GM12878 (cell line): ENCODE measurements at regions not wholly inside any gene's neighbourhood (a gene's known extent, or its start where the extent isn't known, plus 50 kb on each side); places are given as distances from the start of the nearest gene placed in this dataset.

ENCODE experiments used
- ATAC-seq: fragments of 200-7000 bp; cut with Tn5 transposase; 3 replicates; pipeline ENCODE4 v1.9.1; 2020; ENCODE audit warnings: mild to moderate bottlenecking, moderate library complexity
- BruUV-seq: library from RNA; stranded (reverse); fragments of 400-500 nt; replicated peaks from 2 replicates; lab custom pipeline; 2021; lab: Mats Ljungman, UMichigan
- CTCF ChIA-PET: fragments of 300-600 bp; sonication (Branson Sonifier 250); formaldehyde crosslinking; extraction: SDS; loops from one replicate; lab custom pipeline; 2021; ENCODE audit warnings: inconsistent platforms; lab: Yijun Ruan, JAX
- POLR2A ChIA-PET: fragments of 350-600 bp; formaldehyde crosslinking; extraction: SDS; loops from one replicate; lab custom pipeline; 2021; ENCODE audit warnings: inconsistent platforms; lab: Charles Lee
- RAD21 ChIA-PET: fragments of 300-600 bp; sonication (Branson Sonifier 250); formaldehyde crosslinking; loops from one replicate; lab custom pipeline; 2023; ENCODE audit warnings: antibody characterized with exemption; ENCODE audit not compliant: unreplicated experiment; lab: Charles Lee
- SMC1A ChIA-PET: fragments of 300-600 bp; sonication (Branson Sonifier 250); formaldehyde crosslinking; loops from one replicate; lab custom pipeline; 2023; ENCODE audit not compliant: unreplicated experiment, uncharacterized antibody; lab: Charles Lee
- DNase-seq: peaks from one replicate; pipeline ENCODE4 v3.0.0-alpha.2; 2011; ENCODE audit warnings: low read depth, low spot score
- FAIRE-seq: peaks from 3 replicates; lab custom pipeline; 2011; peaks lifted over from hg19 to GRCh38; lab: Jason Lieb, UNC
- H2AFZ ChIP-seq: 2 replicates; pipeline ENCODE4 v1.6.0; 2011; ENCODE audit warnings: low read depth, low read length, control low read depth; ENCODE audit not compliant: control insufficient read depth
- H3K27ac ChIP-seq: 2 replicates; pipeline ENCODE4 v1.5.1; 2011; ENCODE audit warnings: control low read depth; ENCODE audit not compliant: control insufficient read depth, insufficient read depth
- H3K27me3 ChIP-seq, 2 experiments: replicated peaks in 1 of 2; 2 replicates each; pipeline versions ENCODE4 v1.6.0 to v1.6.1; 2011; ENCODE audit warnings: low read length in 1 of 2; ENCODE audit not compliant: control insufficient read depth in 2 of 2, insufficient read depth in 2 of 2
- H3K36me3 ChIP-seq, 2 experiments: 2 replicates each; pipeline ENCODE4 v1.5.1; 2011; ENCODE audit warnings: low read length in 1 of 2; ENCODE audit not compliant: control insufficient read depth in 2 of 2, insufficient read depth in 2 of 2
- H3K4me1 ChIP-seq: 2 replicates; pipeline ENCODE4 v1.6.1; 2011; ENCODE audit warnings: mild to moderate bottlenecking, low read length, moderate library complexity, mixed read lengths; ENCODE audit not compliant: control insufficient read depth, insufficient read depth
- H3K4me2 ChIP-seq: 2 replicates; pipeline ENCODE4 v1.6.0; 2011; ENCODE audit warnings: control low read depth; ENCODE audit not compliant: control insufficient read depth, insufficient read depth
- H3K4me3 ChIP-seq: fragments of 200-600 bp; sonication (generic); 2 replicates; pipeline ENCODE4 v1.5.1; 2016
- H3K79me2 ChIP-seq: 2 replicates; pipeline ENCODE4 v1.6.0; 2011; ENCODE audit warnings: low read length; ENCODE audit not compliant: control insufficient read depth, insufficient read depth
- H3K9ac ChIP-seq: 2 replicates; pipeline ENCODE4 v1.8.0; 2011; ENCODE audit warnings: low read length, control low read depth, mixed read lengths; ENCODE audit not compliant: control insufficient read depth, insufficient read depth
- H3K9me3 ChIP-seq: replicated peaks from 3 replicates; pipeline ENCODE4 v1.5.1; 2011; ENCODE audit warnings: mild to moderate bottlenecking, low read length; ENCODE audit not compliant: control insufficient read depth, insufficient read depth
- H4K20me1 ChIP-seq: 2 replicates; pipeline ENCODE4 v1.6.0; 2011; ENCODE audit not compliant: control insufficient read depth, insufficient read depth
- ETV6 ChIP-seq, 2 experiments: fragments of 450-650 bp in 1 of 2; IDR thresholded peaks in 1 of 2; conservative IDR thresholded peaks in 1 of 2; 2 replicates each; pipeline ENCODE4 v1.6.1; 2014; ENCODE audit warnings: antibody characterized with exemption in 1 of 2, borderline replicate concordance in 1 of 2, low read depth in 1 of 2, mild to moderate bottlenecking in 1 of 2, moderate library complexity in 1 of 2
- JUND ChIP-seq: IDR thresholded peaks from 2 replicates; pipeline ENCODE4 v1.6.1; 2012; ENCODE audit warnings: low read depth, mild to moderate bottlenecking, low read length, improper control_type of control experiment, moderate library complexity
- KDM1A ChIP-seq: fragments of 200-600 bp; sonication (generic); IDR thresholded peaks from 2 replicates; pipeline ENCODE4 v1.6.1; 2016; ENCODE audit warnings: borderline replicate concordance
- NFYA ChIP-seq: IDR thresholded peaks from 2 replicates; pipeline ENCODE4 v1.6.1; 2011; ENCODE audit warnings: low read depth, mild to moderate bottlenecking, low read length, improper control_type of control experiment, borderline replicate concordance
- NR2F1 ChIP-seq: fragments of 450-650 bp; conservative IDR thresholded peaks from 2 replicates; pipeline ENCODE4 v1.6.1; 2017; ENCODE audit warnings: mild to moderate bottlenecking
- PAX5 ChIP-seq: IDR thresholded peaks from 2 replicates; pipeline ENCODE4 v1.6.1; 2011; ENCODE audit warnings: low read depth, low read length, borderline replicate concordance
- PAX8 ChIP-seq: fragments of 450-650 bp; IDR thresholded peaks from 2 replicates; pipeline ENCODE4 v1.6.1; 2017; ENCODE audit warnings: mild to moderate bottlenecking, moderate library complexity
- POLR2AphosphoS2 ChIP-seq: IDR thresholded peaks from 2 replicates; pipeline ENCODE4 v1.6.1; 2011; ENCODE audit warnings: low read depth, mild to moderate bottlenecking, low read length, improper control_type of control experiment, moderate library complexity
- RAD51 ChIP-seq: fragments of 450-650 bp; IDR thresholded peaks from 2 replicates; pipeline ENCODE4 v1.6.1; 2016; ENCODE audit warnings: moderate library complexity, mild to moderate bottlenecking, inconsistent platforms
- RELA ChIP-seq: fragments of 450-650 bp; IDR thresholded peaks from 2 replicates; pipeline ENCODE4 v1.8.0; 2014; ENCODE audit warnings: borderline replicate concordance; ENCODE audit not compliant: partially characterized antibody
- SMAD5 ChIP-seq: IDR thresholded peaks from 2 replicates; pipeline ENCODE4 v1.6.1; 2016; ENCODE audit warnings: antibody characterized with exemption, low read depth
- SREBF2 ChIP-seq: IDR thresholded peaks from 2 replicates; pipeline ENCODE4 v1.6.1; 2012; ENCODE audit warnings: mild to moderate bottlenecking, low read length
- SUPT20H ChIP-seq: IDR thresholded peaks from 2 replicates; pipeline ENCODE4 v1.6.1; 2011; ENCODE audit warnings: low read depth, mild to moderate bottlenecking, low read length, moderate library complexity, borderline replicate concordance; ENCODE audit not compliant: control insufficient read depth
- TAF1 ChIP-seq: IDR thresholded peaks from 2 replicates; pipeline ENCODE4 v1.6.1; 2011; ENCODE audit warnings: mild to moderate bottlenecking, low read depth, low read length, borderline replicate concordance
- ZZZ3 ChIP-seq: IDR thresholded peaks from 2 replicates; pipeline ENCODE4 v1.6.1; 2011; ENCODE audit warnings: low read depth; ENCODE audit not compliant: control insufficient read depth, insufficient read length
- WGBS: methylation state at CpG from one replicate; pipeline ENCODE4 v1.1.6; 2016; ENCODE audit warnings: low lambda C conversion rate; ENCODE audit not compliant: insufficient replicate concordance, insufficient coverage; ENCODE audit errors: missing lambda C conversion rate; 5-methylcytosine and 5-hydroxymethylcytosine counted together
- in situ Hi-C: fragments of 300-500 bp; cut with MboI; formaldehyde crosslinking; loops from 9 replicates; pipeline ENCODE4 v1.14.3; 2018; ENCODE audit warnings: mixed read lengths
- intact Hi-C: fragments of 100-400 bp; cut with micrococcal nuclease; formaldehyde crosslinking; loops from one replicate; pipeline ENCODE4 v1.14.2; 2022; ENCODE audit not compliant: unreplicated experiment
- TF ChIP-seq, protein P1 (sequence below): fragments of 450-650 bp; IDR thresholded peaks from 2 replicates; pipeline ENCODE4 v1.6.1; 2017; ENCODE audit warnings: antibody characterized with exemption, mild to moderate bottlenecking, moderate library complexity
- TF ChIP-seq, protein P2 (sequence below): IDR thresholded peaks from 2 replicates; pipeline ENCODE4 v1.6.1; 2012; ENCODE audit warnings: low read length, inconsistent platforms
- TF ChIP-seq, protein P3 (sequence below): fragments of 450-650 bp; IDR thresholded peaks from 2 replicates; pipeline ENCODE4 v1.6.1; 2016; ENCODE audit warnings: mild to moderate bottlenecking

- TF ChIP-seq, protein P1, sequence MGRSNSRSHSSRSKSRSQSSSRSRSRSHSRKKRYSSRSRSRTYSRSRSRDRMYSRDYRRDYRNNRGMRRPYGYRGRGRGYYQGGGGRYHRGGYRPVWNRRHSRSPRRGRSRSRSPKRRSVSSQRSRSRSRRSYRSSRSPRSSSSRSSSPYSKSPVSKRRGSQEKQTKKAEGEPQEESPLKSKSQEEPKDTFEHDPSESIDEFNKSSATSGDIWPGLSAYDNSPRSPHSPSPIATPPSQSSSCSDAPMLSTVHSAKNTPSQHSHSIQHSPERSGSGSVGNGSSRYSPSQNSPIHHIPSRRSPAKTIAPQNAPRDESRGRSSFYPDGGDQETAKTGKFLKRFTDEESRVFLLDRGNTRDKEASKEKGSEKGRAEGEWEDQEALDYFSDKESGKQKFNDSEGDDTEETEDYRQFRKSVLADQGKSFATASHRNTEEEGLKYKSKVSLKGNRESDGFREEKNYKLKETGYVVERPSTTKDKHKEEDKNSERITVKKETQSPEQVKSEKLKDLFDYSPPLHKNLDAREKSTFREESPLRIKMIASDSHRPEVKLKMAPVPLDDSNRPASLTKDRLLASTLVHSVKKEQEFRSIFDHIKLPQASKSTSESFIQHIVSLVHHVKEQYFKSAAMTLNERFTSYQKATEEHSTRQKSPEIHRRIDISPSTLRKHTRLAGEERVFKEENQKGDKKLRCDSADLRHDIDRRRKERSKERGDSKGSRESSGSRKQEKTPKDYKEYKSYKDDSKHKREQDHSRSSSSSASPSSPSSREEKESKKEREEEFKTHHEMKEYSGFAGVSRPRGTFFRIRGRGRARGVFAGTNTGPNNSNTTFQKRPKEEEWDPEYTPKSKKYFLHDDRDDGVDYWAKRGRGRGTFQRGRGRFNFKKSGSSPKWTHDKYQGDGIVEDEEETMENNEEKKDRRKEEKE = no peak
- TF ChIP-seq PAX8 (no peak), JUND (no peak)
Observed at GRCh38 chr19:30741566-30741965, 369.4 kb downstream of the ZNF536 start (continued).

DNA sequence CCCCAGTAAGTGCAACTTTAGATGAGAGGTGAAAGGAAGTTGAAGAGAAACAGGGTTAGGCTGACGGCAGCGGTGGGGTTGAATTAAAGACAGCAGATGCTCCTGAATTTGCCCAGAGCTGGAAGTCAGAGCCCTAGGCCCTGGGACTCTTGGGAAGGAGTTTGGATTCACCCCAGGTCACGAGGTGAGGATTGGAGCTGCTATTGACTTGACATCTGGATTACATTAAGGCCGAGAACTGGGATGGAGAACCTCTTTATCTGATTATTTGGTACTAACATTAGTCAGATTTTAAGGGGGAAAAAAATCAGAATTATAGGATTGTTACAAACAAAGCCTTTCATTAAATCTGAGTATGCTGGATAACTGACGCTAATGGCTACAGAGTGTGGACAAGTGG lies 367.2 kb downstream of the ZNF536 start:
- POLR2A ChIA-PET = no interaction called here
- no peak for FAIRE-seq
- TF ChIP-seq JUND (no peak), SREBF2 (no peak), ETV6 (conservative IDR thresholded peaks at IDR 0.05 in 1 of 2, IDR thresholded peaks at IDR 0.05 in 1 of 2; ENCODE audit: borderline replicate concordance in 1 of 2, low read depth in 1 of 2) (no peak), RELA (no peak), SMAD5 (no peak), ZZZ3 (no peak), TAF1 (no peak), SUPT20H (no peak), PAX5 (no peak), POLR2AphosphoS2 (no peak), NFYA (no peak), NR2F1 (no peak), RAD51 (no peak), KDM1A (no peak)
- TF ChIP-seq, protein P2, sequence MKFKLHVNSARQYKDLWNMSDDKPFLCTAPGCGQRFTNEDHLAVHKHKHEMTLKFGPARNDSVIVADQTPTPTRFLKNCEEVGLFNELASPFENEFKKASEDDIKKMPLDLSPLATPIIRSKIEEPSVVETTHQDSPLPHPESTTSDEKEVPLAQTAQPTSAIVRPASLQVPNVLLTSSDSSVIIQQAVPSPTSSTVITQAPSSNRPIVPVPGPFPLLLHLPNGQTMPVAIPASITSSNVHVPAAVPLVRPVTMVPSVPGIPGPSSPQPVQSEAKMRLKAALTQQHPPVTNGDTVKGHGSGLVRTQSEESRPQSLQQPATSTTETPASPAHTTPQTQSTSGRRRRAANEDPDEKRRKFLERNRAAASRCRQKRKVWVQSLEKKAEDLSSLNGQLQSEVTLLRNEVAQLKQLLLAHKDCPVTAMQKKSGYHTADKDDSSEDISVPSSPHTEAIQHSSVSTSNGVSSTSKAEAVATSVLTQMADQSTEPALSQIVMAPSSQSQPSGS = no peak
- TF ChIP-seq, protein P3, sequence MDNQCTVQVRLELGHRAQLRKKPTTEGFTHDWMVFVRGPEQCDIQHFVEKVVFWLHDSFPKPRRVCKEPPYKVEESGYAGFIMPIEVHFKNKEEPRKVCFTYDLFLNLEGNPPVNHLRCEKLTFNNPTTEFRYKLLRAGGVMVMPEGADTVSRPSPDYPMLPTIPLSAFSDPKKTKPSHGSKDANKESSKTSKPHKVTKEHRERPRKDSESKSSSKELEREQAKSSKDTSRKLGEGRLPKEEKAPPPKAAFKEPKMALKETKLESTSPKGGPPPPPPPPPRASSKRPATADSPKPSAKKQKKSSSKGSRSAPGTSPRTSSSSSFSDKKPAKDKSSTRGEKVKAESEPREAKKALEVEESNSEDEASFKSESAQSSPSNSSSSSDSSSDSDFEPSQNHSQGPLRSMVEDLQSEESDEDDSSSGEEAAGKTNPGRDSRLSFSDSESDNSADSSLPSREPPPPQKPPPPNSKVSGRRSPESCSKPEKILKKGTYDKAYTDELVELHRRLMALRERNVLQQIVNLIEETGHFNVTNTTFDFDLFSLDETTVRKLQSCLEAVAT = no peak

More for the DNA sequence above, 367.2 kb downstream of the ZNF536 start:
- H3K36me3 ChIP-seq = no peaks in the 10 kb centered on the region
- H3K27me3 ChIP-seq = no peaks in the 10 kb centered on the region
- H3K9ac ChIP-seq = no peak overlapping the region
- H3K9me3 ChIP-seq = no peaks in the 10 kb centered on the region; the same call in 2 of the 3 replicates
- no peak overlapping the region for H2AFZ ChIP-seq
- H3K79me2 ChIP-seq = no peaks in the 10 kb centered on the region
- ChIA-PET SMC1A (no interaction called here), CTCF (interaction anchor here (0.9 kb wide), 1 partner anchor 56 kb away, joined by 4 read pairs; no protein-coding TSS in a partner anchor), RAD21 (no interaction called here)
- no peak overlapping the region for H3K4me2 ChIP-seq
- H3K4me1 ChIP-seq = no peaks in the 10 kb centered on the region
- ATAC-seq (no peak), DNase-seq (no peak)
- H3K27ac ChIP-seq = no peak overlapping the region
- H3K4me3 ChIP-seq = no peak overlapping the region
- in situ Hi-C loops = no loop called here
- BruUV-seq = no TSS peak
- intact Hi-C loops = no loop called here
- no peaks in the 10 kb centered on the region for H4K20me1 ChIP-seq
- 38% methylated on average over 5 of the region's 5 CpGs for WGBS
